ENCODE measurements at regions not wholly inside any gene's neighbourhood (a gene's known extent, or its start where the extent isn't known, plus 50 kb on each side); places are given as distances from the start of the nearest gene placed in this dataset.

DNA sequence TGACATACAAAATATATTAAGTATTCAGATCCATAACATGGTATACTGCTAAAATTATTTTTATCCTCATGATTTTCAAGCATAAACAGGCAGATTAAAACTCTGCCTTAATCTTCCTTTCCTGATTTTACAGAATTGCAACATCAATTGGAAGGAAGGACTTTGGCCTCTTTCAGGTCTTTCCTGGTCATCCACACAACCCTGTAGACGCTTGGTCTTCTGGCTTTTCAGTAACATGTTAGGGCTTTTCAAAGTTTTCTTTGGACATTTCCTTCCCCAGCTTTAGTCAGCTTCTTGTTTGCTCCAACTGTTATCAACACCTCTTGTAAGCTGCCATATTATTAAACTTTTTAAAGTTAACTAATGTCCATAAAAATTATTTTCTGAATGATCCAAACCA lies 1364.9 kb upstream of the NRXN1 start:
- Mint-ChIP-seq H3K9me3 (ENCODE audit: low read depth) (peaks cover 11% of the 10 kb centered on the region), H3K36me3 (no peaks in the 10 kb centered on the region), H3K4me1 (no peaks in the 10 kb centered on the region), H3K4me3 (no peak overlapping the region), H3K27ac (no peak overlapping the region), H3K27me3 (no peaks in the 10 kb centered on the region)
- ATAC-seq, result no peak
- CTCF ChIA-PET, result no interaction called here
- DNase-seq, result no peak

DNA sequence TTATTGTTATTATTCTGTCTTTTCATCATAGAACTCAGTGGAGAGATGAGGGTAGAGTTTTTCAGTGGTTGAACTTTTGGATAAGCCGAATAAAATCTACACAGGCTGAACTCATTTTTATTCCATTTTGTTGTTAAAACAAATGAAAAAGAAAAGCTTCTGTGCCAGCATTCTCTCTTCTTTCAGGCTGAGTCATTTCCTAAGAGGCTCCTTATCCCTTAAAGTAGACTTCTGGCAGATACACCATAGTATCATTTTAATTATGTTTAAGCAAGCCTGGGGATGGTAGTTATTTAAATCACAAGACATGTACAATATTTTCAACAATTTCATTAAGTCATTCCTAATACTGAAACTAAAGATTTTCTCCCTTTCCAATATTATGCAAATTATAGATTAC lies 1364.0 kb upstream of the NRXN1 start:
- Mint-ChIP-seq H3K27me3 (no peaks in the 10 kb centered on the region), H3K36me3 (no peaks in the 10 kb centered on the region), H3K27ac (no peak overlapping the region), H3K4me1 (no peaks in the 10 kb centered on the region), H3K9me3 (ENCODE audit: low read depth) (peaks cover 9% of the 10 kb centered on the region), H3K4me3 (no peak overlapping the region)
- CTCF ChIA-PET, result no interaction called here
- no peak for ATAC-seq
- no peak for DNase-seq

DNA sequence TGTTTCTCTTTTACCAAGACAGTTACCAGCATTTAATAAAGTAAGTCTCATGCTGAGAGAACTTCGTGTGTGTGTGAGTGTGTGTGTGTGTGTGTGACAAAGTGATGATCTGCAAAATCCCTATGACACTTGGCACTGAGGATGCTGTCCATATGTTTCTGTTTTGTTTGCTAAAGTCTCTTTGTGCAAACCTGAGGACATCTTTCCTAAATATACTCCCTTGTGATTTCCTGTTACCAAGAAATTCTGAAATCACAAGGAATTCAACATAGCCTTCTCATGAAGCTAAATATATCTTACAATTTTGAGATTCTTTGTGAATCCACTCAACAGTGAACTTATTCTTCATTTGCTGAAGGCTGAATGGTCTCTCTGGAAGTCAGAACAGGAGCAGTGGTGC lies 1359.7 kb upstream of the NRXN1 start:
- ATAC-seq, result no peak
- DNase-seq, result no peak
- CTCF ChIA-PET, result interaction anchor here (0.7 kb wide), 1 partner anchor 12 kb away, joined by 3 read pairs; no protein-coding TSS in a partner anchor
- Mint-ChIP-seq H3K9me3 (ENCODE audit: low read depth) (peaks cover 9% of the 10 kb centered on the region), H3K27ac (no peak overlapping the region), H3K27me3 (no peaks in the 10 kb centered on the region), H3K4me3 (no peak overlapping the region), H3K4me1 (no peaks in the 10 kb centered on the region), H3K36me3 (no peaks in the 10 kb centered on the region)

DNA sequence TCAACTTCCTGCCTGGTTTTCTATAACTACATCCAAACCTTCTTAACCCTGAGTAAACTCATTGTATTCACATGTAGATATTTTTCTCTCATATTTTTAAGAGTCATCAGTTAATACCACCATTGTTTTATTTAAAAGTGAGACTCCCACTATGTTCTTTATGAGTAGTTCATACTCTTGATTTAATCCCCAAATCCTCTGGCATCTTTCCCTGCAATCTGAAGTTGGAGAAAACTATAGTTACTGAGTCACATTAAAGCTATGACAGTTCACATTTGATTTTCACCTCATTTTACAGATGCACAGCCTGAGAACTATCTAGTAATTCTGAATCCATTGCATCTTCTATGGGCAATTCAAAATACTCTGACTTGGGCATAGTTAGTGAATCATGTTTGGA lies 1358.7 kb upstream of the NRXN1 start:
- H3K4me3 Mint-ChIP-seq, result no peak overlapping the region
- no peak overlapping the region for H3K27ac Mint-ChIP-seq
- H3K36me3 Mint-ChIP-seq, result no peaks in the 10 kb centered on the region
- DNase-seq (no peak), ATAC-seq (no peak)
- H3K4me1 Mint-ChIP-seq, result no peaks in the 10 kb centered on the region
- H3K27me3 Mint-ChIP-seq, result no peaks in the 10 kb centered on the region
- peaks cover 9% of the 10 kb centered on the region for H3K9me3 Mint-ChIP-seq (ENCODE audit: low read depth)
- CTCF ChIA-PET, result no interaction called here

DNA sequence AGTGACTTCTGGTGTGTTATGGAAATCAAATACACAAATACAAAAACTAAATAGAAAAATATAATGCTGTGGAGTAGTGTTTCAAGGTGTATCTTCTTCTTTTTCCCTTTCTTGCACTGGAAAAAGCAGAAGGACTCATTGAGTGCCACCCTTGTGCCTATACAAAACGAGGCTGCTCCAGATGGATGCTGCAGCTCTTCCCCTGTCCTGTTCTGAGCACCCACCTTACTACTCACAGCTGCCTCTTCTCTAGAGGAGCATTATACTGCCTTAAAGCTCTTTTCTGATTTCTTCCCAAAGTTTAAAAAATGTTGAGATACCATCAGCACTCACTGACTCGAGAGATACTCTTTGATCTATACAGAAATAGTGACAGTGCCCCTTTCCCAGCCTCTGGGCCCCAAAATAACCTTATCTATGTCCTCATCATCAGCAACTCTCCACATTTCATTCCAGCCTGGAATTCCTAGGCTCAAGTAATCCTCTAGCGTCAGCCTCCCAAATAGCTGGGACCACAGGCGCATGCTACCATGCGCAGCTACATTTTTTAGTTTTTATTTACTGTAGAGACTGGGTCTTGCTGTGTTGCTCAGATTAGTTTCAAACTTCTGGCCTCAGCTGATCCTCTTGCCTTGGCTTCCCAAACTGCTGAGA lies 1356.1 kb upstream of the NRXN1 start:
- no peaks in the 10 kb centered on the region for H3K4me1 Mint-ChIP-seq
- H3K27ac Mint-ChIP-seq, result no peak overlapping the region
- H3K4me3 Mint-ChIP-seq, result no peak overlapping the region
- no peak for DNase-seq
- H3K36me3 Mint-ChIP-seq, result no peaks in the 10 kb centered on the region
- no peak for ATAC-seq
- no peaks in the 10 kb centered on the region for H3K27me3 Mint-ChIP-seq
- CTCF ChIA-PET, result no interaction called here
- peaks cover 8% of the 10 kb centered on the region for H3K9me3 Mint-ChIP-seq (ENCODE audit: low read depth)

DNA sequence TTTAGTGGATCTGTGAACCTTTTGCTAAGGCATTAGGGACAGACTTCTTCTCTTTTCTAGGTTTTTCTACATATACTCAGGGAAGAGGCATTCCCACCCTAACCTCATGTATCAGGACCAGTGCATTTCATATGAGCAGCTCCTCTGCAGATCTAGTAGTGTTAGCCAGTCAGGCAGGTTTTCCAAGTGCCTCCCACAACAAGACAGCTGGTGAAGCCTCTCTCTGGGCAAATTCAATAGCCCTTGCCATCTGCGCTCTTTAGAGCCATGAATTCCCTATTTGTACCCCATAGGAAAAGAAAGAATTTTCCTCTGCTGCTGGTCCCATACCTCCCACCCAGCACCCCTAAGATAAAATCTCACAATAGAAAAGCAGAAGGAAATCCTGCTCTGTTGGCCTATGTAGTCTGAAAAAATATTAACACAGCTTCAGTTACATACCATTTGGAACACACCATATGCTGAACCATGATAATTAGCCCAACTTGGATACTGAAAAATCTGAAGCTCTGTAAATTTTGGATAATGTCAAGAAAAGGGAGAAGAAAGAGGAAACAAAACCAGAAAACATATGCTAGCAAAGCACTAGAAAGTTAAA lies 1354.6 kb upstream of the NRXN1 start:
- Mint-ChIP-seq H3K36me3 (no peaks in the 10 kb centered on the region), H3K27ac (no peak overlapping the region), H3K4me1 (no peaks in the 10 kb centered on the region), H3K27me3 (no peaks in the 10 kb centered on the region), H3K4me3 (no peak overlapping the region), H3K9me3 (ENCODE audit: low read depth) (peaks cover 5% of the 10 kb centered on the region)
- ATAC-seq, result no peak
- DNase-seq, result no peak
- CTCF ChIA-PET, result no interaction called here

DNA sequence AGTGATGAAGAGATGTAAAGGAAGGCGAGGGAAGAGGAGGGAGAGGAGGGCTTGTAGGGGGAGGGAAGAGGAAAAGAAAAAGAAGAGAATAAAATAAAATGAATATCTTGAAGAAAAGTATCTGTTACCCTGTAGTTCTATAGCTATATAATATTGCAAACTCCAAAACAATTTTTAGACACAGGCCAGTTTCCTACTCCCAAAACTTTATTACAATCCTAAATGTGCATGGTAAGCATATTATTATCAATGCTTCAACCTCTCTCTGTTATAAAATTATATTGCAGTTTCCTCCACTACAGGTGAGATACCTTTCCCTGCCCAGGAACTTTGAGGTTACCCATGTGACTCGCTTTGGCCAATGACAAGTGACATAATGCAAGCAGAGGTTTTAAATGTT lies 1351.6 kb upstream of the NRXN1 start:
- no peak overlapping the region for H3K4me3 Mint-ChIP-seq
- no peak for DNase-seq
- H3K4me1 Mint-ChIP-seq, result no peaks in the 10 kb centered on the region
- peaks cover 7% of the 10 kb centered on the region for H3K9me3 Mint-ChIP-seq (ENCODE audit: low read depth)
- CTCF ChIA-PET, result no interaction called here
- H3K36me3 Mint-ChIP-seq, result no peaks in the 10 kb centered on the region
- no peak overlapping the region for H3K27ac Mint-ChIP-seq
- no peak for ATAC-seq
- no peaks in the 10 kb centered on the region for H3K27me3 Mint-ChIP-seq

DNA sequence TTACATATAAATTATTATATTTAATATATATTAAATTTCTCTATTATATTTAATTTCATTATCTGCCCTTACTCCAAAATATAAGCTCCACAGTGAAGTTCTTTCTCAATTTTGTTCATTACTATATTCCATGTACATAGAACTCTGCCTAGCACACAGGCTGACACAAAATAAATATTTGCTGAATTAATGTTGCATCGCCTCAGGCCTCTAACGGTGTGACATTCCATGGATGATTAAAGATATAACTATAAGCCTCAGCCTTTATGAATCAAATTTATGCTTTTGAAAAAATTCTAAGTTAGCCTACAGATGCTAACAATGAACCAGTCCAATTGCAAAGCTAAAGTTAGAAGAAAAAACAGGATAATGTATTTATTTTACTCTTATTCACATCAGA lies 1337.2 kb upstream of the NRXN1 start:
- ATAC-seq (no peak), DNase-seq (no peak)
- H3K27ac Mint-ChIP-seq, result no peak overlapping the region
- H3K4me3 Mint-ChIP-seq, result no peak overlapping the region
- no peaks in the 10 kb centered on the region for H3K27me3 Mint-ChIP-seq
- CTCF ChIA-PET, result no interaction called here
- no peaks in the 10 kb centered on the region for H3K4me1 Mint-ChIP-seq
- peaks cover 5% of the 10 kb centered on the region for H3K9me3 Mint-ChIP-seq (ENCODE audit: low read depth)
- no peaks in the 10 kb centered on the region for H3K36me3 Mint-ChIP-seq

DNA sequence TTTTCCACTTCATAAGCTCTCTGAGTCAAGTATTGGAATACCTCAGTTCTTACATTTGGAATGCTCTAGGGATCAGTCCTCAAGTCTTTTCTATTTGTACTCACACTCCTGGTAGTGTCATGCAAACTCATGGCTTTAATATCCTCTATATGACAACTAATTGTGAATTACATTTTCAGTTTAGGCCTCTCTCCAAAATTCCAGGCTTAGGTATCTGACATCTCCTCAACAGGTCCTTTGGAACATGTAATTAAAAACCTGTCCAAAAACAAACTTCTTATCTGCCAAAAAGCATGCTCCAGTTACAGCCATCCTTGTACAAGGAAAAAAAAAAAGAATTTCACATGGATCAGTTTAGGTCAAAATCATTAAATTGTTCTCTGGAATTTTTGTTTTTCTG lies 1336.2 kb upstream of the NRXN1 start:
- no peaks in the 10 kb centered on the region for H3K27me3 Mint-ChIP-seq
- no peaks in the 10 kb centered on the region for H3K36me3 Mint-ChIP-seq
- H3K9me3 Mint-ChIP-seq (ENCODE audit: low read depth), result peaks cover 5% of the 10 kb centered on the region
- DNase-seq (no peak), ATAC-seq (no peak)
- H3K4me3 Mint-ChIP-seq, result no peak overlapping the region
- no peaks in the 10 kb centered on the region for H3K4me1 Mint-ChIP-seq
- no peak overlapping the region for H3K27ac Mint-ChIP-seq
- CTCF ChIA-PET, result no interaction called here

DNA sequence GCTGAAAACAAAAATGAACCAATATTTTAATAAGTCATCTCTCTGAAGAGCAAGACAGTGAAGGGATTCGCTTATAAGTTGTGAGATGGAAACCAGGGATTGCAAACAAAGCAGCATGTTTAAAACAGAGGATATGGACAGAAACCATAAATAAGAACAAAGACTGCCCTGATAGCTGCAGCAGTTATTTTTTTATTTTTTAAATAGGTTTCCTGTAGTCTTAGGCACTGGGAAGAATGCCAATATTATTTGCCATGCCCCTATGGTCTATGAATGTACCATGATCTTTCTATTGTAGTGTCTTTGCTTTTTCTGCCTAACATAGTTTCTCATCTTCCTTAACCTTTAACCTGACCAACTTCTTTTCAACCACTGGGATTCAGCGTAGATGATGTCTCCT lies 1334.0 kb upstream of the NRXN1 start:
- CTCF ChIA-PET, result no interaction called here
- Mint-ChIP-seq H3K4me3 (no peak overlapping the region), H3K9me3 (ENCODE audit: low read depth) (peaks cover 3% of the 10 kb centered on the region), H3K27me3 (no peaks in the 10 kb centered on the region), H3K27ac (no peak overlapping the region), H3K4me1 (no peaks in the 10 kb centered on the region), H3K36me3 (no peaks in the 10 kb centered on the region)
- no peak for ATAC-seq
- DNase-seq, result no peak

DNA sequence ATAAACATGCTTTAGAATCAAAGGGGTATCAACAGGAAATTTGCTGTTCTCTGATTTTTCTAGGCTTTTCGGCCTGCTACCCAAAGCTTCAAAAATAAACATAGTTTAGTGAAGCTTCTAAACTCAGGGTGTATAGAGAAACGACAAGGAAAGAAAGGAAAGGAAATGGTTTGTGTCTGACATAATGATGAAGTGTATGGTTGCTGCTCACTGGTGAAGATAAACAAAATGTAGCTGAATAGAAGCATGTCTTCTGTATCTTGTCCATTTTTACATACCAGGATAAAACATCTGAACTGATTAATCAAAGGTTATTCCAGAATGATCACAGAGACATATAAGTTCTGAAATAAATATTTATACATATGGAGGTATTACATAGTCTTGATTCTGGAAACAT lies 1324.6 kb upstream of the NRXN1 start:
- Mint-ChIP-seq H3K36me3 (no peaks in the 10 kb centered on the region), H3K27me3 (no peaks in the 10 kb centered on the region), H3K9me3 (ENCODE audit: low read depth) (peaks cover 10% of the 10 kb centered on the region), H3K27ac (no peak overlapping the region), H3K4me1 (no peaks in the 10 kb centered on the region), H3K4me3 (no peak overlapping the region)
- CTCF ChIA-PET, result no interaction called here
- DNase-seq (no peak), ATAC-seq (no peak)

DNA sequence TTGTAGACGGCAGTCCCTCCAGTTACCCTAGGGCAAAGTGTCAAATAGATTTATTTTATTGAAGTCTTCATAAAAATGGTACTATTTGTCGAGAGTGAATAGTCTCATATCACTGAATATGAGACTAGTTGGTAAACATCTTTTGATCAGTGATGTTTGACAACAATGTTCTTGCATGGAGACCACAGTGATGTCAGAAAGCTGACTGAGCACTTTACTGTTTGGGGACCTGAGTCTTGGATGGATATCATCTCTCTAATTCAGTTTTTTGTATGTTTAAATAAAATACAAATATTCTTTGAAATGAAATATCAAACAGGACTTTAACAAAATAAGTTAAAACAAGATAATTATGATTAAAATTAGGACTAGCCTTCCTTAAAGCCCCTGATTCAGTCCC lies 1315.4 kb upstream of the NRXN1 start:
- Mint-ChIP-seq H3K36me3 (no peaks in the 10 kb centered on the region), H3K27ac (no peak overlapping the region), H3K27me3 (no peaks in the 10 kb centered on the region), H3K9me3 (ENCODE audit: low read depth) (peaks cover 11% of the 10 kb centered on the region), H3K4me1 (no peaks in the 10 kb centered on the region), H3K4me3 (no peak overlapping the region)
- no peak for ATAC-seq
- DNase-seq, result no peak
- CTCF ChIA-PET, result no interaction called here

DNA sequence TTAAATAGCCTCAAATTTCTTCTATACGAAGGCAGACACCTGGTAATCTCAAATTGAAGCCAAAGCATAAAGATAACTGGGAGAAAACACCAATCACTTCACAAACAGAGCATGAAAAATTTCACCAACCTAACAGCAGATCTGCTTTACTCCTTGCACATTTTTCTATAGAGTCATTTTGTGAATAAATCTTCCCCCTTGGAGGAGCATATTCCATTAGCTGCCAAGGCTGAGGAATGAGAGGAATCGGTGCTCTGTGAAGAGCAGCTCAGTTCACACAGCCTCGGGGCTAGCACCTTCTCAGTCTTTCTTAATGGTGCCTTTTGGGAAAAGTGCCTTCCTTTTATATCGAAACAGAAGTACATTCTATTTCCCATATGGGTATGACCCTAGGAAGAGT lies 1313.7 kb upstream of the NRXN1 start:
- ATAC-seq, result no peak
- CTCF ChIA-PET, result no interaction called here

DNA sequence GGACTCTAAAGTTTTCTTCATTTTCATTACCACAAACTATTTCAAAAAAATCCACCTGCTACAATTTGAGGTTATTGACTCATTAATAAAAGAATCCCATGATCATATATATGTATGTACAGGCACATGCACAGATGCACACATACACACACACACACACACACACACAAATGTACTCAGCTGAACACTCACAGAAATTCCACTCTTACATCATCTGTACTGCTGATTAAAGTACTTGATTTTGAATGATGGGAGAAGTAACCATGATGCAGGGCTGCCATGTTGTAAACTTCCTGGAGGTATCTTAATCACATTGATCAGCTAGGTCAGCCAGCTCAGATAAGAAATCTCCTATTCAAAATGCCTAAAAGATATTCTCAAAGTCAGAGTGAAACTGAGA lies 1313.2 kb upstream of the NRXN1 start:
- peaks cover 13% of the 10 kb centered on the region for H3K9me3 Mint-ChIP-seq (ENCODE audit: low read depth)
- H3K4me1 Mint-ChIP-seq, result no peaks in the 10 kb centered on the region
- no peak for DNase-seq
- no peaks in the 10 kb centered on the region for H3K27me3 Mint-ChIP-seq
- no peak for ATAC-seq
- H3K4me3 Mint-ChIP-seq, result no peak overlapping the region
- H3K27ac Mint-ChIP-seq, result no peak overlapping the region
- H3K36me3 Mint-ChIP-seq, result no peaks in the 10 kb centered on the region
- CTCF ChIA-PET, result no interaction called here

More for the DNA sequence above, 1313.7 kb upstream of the NRXN1 start:
- DNase-seq, result no peak
- no peaks in the 10 kb centered on the region for H3K4me1 Mint-ChIP-seq
- H3K36me3 Mint-ChIP-seq, result no peaks in the 10 kb centered on the region
- no peak overlapping the region for H3K4me3 Mint-ChIP-seq
- H3K9me3 Mint-ChIP-seq (ENCODE audit: low read depth), result peaks cover 12% of the 10 kb centered on the region
- no peak overlapping the region for H3K27ac Mint-ChIP-seq
- no peaks in the 10 kb centered on the region for H3K27me3 Mint-ChIP-seq
